ENCODE measurements at regions not wholly inside any gene's neighbourhood (a gene's known extent, or its start where the extent isn't known, plus 50 kb on each side); places are given as distances from the start of the nearest gene placed in this dataset.
"Not testable (repeated sequence)": the region's sequence is repeated elsewhere in the genome, so short reads cannot be mapped to it uniquely, and the experiment has no call there.

DNA sequence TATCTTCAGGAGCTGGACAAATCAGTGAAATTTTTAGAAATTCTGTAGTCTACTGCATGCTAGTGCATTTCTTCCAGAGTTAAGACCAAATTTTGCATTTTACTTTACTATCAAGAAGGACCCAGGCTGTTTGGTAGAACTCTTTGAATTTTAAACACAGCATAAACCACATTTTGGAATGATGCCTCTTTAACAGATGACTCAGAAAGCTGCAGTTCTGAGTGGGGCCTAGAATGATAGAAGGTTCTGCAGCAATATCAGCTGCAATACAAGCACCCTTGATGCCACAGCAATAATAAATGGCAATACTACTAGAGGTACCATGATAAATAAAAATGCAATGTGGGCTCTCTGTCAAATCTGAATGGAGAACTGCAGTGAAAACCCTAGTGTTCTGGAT lies 198.7 kb downstream of the TMA16 start:
- no peak for DNase-seq (ENCODE audit: low read depth in 4 of 4, low spot score in 1 of 4)

DNA sequence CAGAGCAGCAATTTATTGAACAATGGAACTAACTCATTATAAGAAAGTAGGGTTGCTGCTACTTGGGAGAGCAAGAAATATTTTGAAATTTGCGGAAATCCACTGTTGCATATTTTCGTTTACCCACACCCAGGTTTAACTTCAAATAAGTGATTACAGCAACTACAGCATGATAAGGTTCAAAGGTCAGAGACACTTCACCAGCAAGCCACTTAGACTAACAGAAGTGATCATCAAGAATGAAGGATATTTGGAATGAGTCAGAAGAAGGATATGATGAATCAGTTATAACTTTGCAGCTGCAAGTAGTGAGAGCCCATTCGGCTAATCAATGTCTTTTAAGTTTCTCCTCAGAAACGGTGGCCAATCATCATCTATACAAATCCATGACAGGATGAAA lies 199.3 kb downstream of the TMA16 start:
- DNase-seq (ENCODE audit: low read depth in 4 of 4, low spot score in 1 of 4) = no peak

DNA sequence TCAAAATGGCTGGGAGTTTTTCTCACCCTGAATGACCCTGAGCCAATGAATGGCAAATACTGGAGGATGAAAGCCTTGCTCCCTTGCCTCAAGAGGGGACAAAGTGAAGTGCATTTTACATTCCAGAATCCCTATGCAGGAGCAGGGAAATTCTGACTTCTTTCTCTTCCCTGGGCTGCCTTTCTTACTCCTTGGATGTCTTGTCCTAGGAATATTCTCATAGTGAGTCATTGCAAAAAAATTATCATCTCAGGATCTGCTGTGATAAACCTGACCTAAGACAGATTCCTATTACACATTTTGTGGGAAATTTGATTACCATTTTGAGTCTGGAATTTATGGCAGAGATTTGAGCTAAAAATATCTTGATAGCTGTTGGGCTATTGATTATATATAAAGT lies 199.9 kb downstream of the TMA16 start:
- no peak for DNase-seq (ENCODE audit: low read depth in 4 of 4, low spot score in 1 of 4)

DNA sequence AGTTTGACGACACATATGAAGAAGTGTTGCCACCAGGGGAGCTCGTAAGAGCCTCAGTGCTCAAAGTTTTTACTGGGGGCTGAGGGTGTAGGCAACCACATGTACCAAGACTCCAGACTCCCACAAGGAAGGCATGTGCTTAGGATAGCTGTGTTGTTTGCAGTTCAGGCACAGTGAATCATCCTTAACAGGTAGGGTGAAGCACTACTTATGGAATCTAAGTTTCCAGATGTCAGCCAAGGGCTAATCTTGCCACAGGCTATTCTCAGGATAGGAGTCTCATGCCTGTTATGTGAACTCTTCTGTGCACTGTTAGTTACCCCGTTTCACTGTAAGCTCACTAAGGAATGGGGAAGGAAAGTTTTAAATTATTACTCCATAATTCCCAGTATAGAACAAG lies 202.6 kb downstream of the TMA16 start:
- no peak for DNase-seq (ENCODE audit: low read depth in 4 of 4, low spot score in 1 of 4)

DNA sequence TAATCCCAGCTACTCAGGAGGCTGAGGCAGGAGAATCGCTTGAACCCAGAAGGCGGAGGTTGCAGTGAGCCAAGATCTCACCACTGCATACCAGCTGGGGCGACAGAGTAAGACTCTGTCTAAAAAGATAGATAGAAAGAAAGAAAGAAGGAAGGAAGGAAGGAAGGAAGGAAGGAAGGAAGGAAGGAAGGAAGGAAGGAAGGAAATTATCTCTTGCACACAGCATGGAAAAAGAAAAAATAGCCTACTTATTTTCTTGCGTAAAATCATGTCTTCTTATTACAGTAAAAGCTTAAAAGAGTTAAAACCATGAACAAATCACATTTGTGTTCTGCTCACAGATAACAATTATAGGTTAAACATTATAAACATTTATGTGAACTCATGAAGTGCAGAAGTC lies 205.9 kb downstream of the TMA16 start:
- DNase-seq (ENCODE audit: low read depth in 4 of 4, low spot score in 1 of 4) = not testable (repeated sequence)

DNA sequence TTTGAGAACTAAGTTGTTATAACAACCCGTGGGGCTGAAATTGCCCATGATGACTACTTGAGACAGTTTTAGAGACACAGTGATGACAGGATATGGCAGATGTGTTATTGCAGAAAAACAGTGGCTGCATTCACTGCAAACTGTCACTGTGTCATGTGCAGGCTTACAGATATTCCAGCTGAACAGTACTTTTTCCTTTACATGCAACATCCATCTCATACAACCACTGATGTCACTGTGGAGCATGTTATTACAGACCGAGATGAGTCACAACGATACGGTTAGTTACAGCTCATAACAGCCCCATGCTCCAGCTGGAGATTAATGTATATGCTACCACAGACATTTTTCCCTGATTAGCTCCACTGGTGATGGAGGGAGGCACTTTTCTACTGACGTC lies 207.4 kb downstream of the TMA16 start:
- DNase-seq (ENCODE audit: low read depth in 4 of 4, low spot score in 1 of 4) = no peak

DNA sequence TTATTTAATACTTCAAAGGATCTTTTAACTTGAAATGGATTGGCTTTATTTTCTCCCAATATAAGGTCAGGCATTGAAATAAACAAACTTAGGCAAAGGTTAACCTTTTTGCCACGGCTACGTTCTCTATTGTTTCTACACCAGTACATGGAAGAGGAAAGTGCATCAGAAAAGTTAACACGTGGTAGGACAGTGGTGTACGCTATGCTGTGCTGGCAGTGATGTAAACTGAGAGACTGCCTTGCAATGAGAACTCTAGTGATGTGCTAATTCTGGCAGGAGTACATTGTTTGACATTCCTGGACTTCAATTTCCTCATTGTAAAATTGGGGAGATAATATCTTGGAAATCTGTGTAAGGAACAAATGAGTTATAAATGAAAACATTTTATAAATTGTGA lies 208.2 kb downstream of the TMA16 start:
- no peak for DNase-seq (ENCODE audit: low read depth in 4 of 4, low spot score in 1 of 4)

DNA sequence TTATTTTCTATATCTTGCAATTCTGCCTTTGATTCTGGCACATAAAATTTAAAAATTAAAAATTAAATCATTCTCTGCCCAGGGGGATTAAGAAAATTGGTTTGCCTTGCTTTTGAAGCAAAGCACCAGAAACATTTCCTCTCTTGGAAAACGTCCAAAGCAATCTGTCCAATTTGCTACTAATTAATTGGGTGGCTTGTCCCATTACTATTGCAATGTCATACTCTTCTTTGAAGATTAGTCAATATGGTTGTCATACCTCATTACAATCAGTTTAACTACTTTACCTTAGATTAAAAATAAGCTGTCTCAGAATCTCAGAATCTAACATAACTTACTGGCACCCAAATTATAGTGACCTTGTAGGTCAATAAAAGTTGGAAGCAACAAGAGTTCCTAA lies 208.8 kb downstream of the TMA16 start:
- DNase-seq (ENCODE audit: low read depth in 4 of 4, low spot score in 1 of 4) = no peak

DNA sequence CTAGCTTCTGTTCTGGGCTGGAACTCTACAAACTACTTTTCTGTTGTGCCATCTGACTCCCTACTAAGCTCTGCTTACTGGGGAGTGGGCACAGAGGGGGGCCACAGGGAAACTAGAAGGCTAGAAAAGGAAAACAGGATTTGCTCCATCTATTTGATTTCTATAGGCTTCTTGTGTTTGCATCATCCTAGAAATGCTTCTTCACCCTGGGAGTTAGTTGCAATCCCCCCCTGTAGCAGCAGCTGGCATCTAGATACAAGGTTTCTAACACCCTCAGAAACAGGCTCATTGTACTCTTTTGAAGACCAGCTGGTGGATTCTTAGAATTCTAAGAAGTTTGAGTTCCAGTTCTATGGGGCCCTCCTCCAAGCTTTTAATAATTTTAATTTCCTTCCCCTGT lies 213.4 kb downstream of the TMA16 start:
- no peak for DNase-seq (ENCODE audit: low read depth in 4 of 4, low spot score in 1 of 4)

DNA sequence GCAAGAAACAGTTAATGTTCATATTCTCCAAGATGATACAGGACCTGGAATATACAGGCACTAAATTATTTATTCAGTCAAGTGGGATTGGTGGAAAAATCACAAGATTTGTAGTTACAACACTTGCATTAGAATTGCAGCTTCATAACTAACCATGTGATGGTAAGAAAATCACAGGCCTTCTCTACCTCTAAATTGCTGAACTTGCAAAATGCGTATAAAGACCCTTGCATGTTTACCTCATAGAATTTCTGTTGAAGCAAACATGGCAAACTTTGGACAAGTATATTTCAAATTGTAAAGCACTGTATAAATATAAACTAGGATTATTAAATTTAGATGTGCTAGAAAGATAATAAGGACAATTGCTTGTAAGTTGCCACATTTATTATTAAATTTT lies 215.1 kb downstream of the TMA16 start:
- DNase-seq (ENCODE audit: low read depth in 4 of 4, low spot score in 1 of 4) = no peak

DNA sequence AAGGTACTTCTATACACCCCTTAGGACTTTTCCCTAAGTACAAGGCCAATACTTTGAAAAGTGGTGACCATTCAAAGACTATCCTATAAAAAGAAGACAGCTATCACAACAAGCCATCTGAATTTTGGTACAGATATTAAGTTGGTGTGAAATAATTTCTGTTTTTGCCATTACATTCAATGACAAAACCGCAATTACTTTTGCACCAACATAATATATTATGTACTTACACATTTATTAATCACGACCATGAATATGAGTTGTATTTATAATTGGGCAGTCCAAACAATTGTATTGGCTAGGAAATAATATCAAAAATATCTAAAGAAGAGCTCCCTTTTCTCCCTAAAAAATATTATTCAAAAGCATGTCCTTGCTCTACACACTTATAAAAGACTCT lies 215.7 kb downstream of the TMA16 start:
- no peak for DNase-seq (ENCODE audit: low read depth in 4 of 4, low spot score in 1 of 4)

DNA sequence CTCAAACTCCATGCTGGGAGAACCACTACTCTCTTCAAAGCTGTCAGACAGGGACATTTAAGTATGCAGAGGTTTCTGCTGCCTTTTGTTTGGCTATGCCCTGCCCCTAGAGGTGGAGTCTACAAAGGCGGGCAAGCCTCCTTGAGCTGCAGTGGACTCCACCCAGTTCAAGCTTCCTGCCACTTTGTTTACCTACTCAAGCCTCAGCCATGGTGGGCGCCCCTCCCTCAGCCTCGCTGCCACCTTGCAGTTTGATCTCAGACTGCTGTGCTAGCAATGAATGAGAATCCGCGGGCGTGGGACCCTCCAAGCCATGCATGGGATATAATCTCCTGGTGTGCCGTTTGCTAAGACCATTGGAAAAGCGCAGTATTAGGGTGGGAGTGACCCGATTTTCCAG lies 230.0 kb downstream of the TMA16 start:
- DNase-seq (ENCODE audit: low read depth in 4 of 4, low spot score in 1 of 4) = not testable (repeated sequence)

DNA sequence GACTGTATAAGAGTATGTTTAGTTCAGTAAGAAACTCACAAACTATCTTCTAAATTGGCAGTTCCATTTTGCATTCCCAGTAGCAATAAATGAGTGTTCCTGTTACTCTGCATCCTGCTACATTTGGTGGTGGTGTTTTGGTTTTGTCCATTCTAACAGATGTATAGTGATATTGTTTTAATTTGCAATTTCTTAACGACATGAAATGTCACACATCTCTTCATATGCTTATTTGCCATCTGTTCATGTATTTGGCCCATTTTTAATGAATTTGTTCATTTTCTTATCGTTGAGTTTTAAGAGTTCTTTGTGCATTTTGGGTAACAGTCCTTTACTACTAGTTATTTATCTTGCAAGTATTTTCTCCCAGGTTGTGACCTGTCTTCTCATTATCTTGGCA lies 232.2 kb downstream of the TMA16 start:
- DNase-seq (ENCODE audit: low read depth in 4 of 4, low spot score in 1 of 4) = no peak

DNA sequence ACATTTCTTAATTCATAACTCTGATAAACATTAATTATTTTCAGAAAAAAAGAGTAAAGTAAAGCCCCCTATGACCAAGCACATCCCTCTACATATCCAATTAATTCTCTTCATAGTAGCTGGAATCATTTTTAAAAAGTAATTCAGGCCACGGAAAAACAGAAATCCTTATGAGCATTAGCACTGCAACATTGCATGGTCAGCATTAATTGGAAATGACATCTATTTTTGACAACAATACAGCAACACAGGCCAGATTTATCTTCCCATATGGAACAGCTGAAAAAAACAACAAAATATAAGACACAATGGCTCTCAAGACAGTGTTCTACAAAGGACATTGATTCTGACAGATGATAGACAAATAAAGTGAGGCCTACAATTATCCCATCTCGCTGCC lies 236.6 kb downstream of the TMA16 start:
- no peak for DNase-seq (ENCODE audit: low read depth in 4 of 4, low spot score in 1 of 4)

DNA sequence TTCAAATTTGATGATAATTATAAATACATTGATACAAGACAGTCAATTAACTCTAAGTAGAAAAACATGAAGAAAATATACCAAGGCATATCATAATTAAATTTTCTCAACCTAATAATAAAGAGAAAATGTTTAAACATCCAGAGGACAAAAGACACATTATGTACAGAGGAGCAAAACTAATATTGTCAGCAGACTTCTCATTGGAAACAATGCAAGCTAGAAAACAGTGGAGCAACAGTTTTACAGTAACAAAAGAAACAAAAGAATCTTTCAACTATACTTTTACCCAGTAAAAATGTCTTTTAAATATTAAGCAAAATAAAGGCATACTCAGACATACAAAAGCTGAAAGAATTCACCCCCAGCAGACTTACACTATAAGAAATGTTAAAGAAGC lies 238.0 kb downstream of the TMA16 start:
- DNase-seq (ENCODE audit: low read depth in 4 of 4, low spot score in 1 of 4) = no peak

DNA sequence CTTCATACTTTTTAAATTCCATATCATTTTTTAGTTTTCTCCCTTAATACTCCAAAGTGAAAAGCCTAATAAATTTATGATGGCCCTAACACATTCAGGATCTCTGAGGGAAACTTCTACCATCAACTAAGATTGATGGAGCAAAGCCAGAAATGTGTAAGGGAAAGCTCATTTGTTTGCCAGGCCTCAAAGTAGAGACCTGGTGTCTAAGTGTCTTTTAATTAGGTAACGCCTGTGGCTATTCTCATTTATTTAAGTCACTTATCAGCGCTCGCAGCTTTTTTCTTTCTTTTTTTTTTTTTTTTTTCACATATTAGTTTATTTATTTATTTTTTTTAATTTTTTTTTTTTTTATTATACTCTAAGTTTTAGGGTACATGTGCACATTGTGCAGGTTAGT lies 242.4 kb downstream of the TMA16 start:
- no peak for DNase-seq (ENCODE audit: low read depth in 4 of 4, low spot score in 1 of 4)

DNA sequence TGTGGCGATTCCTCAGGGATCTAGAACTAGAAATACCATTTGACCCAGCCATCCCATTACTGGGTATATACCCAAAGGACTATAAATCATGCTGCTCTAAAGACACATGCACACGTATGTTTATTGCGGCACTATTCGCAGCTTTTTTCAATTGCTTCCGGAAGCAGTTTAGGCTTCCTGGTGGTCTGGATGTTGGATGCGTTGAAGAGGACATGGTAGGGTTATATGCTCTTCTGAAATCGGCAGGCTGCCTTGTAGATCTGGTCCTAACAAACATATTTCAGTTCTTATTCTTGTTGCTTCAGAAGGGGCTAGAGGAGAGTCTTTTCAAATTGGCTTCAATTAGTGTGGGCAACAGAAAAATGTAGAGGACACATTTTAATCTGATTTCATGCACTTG lies 243.4 kb downstream of the TMA16 start:
- not testable (repeated sequence) for DNase-seq (ENCODE audit: low read depth in 4 of 4, low spot score in 1 of 4)

DNA sequence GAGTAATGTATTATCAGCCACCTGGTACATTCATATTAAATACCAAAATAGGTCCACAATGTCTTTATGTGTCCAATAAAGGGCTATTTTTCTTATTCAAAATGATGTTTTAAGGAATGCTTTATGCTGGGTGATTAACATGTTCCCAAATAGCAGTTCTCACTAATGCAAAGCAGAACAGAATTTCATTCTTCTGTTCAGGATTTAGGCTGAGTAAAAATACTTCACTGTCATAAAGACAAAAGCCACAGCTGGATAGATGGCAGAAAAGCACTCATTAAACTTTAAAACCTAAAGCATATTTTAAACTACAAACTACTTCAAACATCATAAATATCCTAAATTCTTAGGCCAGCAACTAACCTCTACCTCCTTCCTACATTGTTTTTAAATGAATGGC lies 244.0 kb downstream of the TMA16 start:
- DNase-seq (ENCODE audit: low read depth in 4 of 4, low spot score in 1 of 4) = no peak

DNA sequence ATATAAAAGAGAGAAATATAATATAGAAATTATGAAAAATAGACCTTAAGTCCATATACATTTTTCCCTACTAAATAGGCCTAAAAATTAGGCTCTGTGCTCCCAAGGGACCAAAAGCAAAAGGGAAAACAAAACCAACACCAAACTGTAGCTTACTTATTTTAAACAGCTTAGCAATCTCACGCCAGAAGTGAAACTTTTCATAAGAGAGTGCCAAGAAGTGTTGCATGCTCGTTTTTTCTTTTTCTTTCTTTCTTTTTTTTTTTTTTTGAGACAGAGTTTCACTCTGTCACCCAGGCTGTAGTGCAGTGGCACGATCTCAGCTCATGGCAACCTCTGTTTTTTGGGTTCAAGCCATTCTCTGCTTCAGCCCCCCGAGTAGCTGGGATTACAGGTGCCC lies 250.4 kb downstream of the TMA16 start:
- DNase-seq (ENCODE audit: low read depth in 4 of 4, low spot score in 1 of 4) = no peak

DNA sequence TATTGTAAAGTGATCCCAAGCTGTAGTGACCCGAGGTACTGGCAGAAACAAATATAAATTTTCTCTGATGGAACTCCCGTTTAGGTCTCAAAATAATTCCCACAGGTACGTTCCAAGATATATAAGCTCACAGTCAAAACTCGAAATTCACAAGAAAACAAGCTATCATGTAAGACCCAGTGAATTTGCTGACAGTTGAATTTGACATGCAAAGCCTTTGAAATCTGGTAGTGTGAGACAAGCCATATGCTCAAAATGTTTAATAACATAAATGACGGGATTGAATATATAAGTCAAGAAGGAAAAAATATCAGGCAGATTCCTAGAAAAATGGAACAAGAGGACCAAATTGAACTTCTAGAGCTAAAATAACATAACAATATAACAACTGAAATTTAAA lies 252.8 kb downstream of the TMA16 start:
- no peak for DNase-seq (ENCODE audit: low read depth in 4 of 4, low spot score in 1 of 4)

DNA sequence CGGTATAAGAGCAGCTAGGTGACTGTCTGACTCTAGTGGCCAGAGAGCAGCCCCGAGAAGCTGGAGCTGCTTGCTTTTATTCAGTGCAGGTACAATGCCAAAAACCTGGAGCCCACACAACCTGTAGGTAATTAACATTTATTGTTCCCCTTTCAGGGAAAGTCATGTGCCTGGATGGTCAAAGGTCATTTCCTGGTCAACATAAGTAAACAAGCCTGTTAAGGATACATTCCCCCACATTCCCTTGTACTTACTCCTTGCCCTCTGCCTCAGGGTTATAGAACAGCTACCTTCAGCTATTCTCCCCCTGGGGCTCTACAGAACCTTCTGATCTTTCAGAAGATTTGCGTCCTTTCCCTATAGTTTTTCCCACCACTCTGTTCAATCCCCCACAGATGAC lies 253.4 kb downstream of the TMA16 start:
- no peak for DNase-seq (ENCODE audit: low read depth in 4 of 4, low spot score in 1 of 4)

DNA sequence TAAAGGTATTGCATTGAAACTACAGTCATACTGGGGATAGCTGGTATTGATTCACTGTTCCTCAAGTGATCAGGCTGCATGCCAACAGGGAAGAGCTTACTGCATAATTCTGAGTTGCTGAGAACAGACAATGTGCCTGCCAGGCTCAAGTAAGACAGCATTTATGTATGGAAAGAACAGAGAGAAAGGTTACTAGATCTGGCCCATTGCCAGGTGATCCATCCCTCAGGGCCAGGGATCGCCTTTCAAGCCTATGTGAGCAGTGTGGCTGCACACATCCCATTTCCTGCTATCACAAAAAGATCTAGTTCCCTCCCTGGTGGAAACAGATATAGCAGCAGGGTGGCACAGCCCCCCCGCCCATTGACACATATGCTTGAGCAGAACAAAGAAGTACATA lies 254.0 kb downstream of the TMA16 start:
- no peak for DNase-seq (ENCODE audit: low read depth in 4 of 4, low spot score in 1 of 4)

DNA sequence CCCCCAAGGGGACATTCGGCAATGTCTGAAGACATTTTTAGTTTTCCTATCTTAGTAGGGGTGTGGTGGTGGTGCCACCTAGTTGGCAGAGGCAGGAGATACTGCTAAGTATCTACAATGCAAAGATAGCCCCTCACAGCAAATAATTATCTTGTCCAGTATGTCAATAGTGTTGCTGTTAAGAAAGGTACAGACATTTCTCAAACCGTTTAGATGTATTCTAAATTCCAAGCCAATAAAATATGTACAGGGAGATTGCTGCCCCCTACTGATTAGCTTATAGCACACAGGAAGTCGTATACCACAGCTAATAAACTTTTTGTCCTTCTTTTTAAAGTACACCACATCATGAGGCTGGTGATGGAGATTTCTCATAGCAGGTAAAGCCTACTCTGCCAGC lies 260.5 kb downstream of the TMA16 start:
- DNase-seq (ENCODE audit: low read depth in 4 of 4, low spot score in 1 of 4) = no peak

DNA sequence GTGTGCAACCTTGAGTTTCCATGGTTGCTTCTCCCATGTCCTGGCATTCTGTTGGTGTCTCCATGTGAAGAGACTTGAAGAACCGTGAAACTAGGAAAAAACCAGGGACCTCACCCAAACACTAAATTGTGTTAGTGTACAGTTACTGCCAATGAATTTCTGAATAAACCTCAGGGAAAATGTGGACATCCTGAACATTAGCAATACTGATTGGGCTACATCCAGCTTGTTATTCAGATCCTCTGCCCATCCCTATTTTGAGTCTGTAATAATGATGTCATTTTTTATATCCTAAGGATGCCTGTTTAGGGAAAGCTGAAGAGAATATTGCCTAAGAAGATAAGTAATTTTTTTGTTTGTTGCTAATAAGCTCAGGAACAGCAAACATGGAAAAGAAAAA lies 262.7 kb downstream of the TMA16 start:
- DNase-seq (ENCODE audit: low read depth in 4 of 4, low spot score in 1 of 4) = no peak

All from stimulated activated CD4-positive, alpha-beta T cell treated with anti-CD3 and anti-CD28 coated beads, Interleukin-1b, Interleukin-23, amount 100 ng/mL, for 24 hours (primary cell).